ENCODE measurements at regions not wholly inside any gene's neighbourhood (a gene's known extent, or its start where the extent isn't known, plus 50 kb on each side); places are given as distances from the start of the nearest gene placed in this dataset.

- TF ChIP-seq CTCF (IDR thresholded peaks at IDR 0.05 in 4 of 5, conservative IDR thresholded peaks at IDR 0.05 in 1 of 5) (no peak), POLR2A (IDR thresholded peaks at IDR 0.05) (no peak)
- Histone ChIP-seq H3K36me3 (no peaks in the 10 kb centered on the region), H3K27me3 (no peaks in the 10 kb centered on the region), H3K4me1 (no peaks in the 10 kb centered on the region), H3K27ac (no peak overlapping the region), H3K4me3 (no peak overlapping the region), H3K9me3 (no peaks in the 10 kb centered on the region)
- ATAC-seq (no peak), DNase-seq (no peak)
- intact Hi-C loops (cut with DNase I; ENCODE audit: low total_unique reads) = no loop called here
- in situ Hi-C loops (cut with MboI; ENCODE audit: low sequenced_read_pairs in 4 of 4) = no loop called here
Observed at GRCh38 chr13:66036636-66037035, 1193.5 kb downstream of the PCDH9 start.

GRCh38 chr13:66036024-66036614 lies 1194.0 kb downstream of the PCDH9 start:
- Histone ChIP-seq H3K27ac (no peak overlapping the region), H3K4me1 (no peaks in the 10 kb centered on the region), H3K36me3 (no peaks in the 10 kb centered on the region), H3K27me3 (no peaks in the 10 kb centered on the region), H3K9me3 (no peaks in the 10 kb centered on the region), H3K4me3 (no peak overlapping the region)
- no peak for DNase-seq
- no peak for ATAC-seq
- in situ Hi-C loops (cut with MboI; ENCODE audit: low sequenced_read_pairs in 4 of 4) (no loop called here), intact Hi-C loops (cut with DNase I; ENCODE audit: low total_unique reads) (no loop called here)
- no peak for TF ChIP-seq CTCF (IDR thresholded peaks at IDR 0.05 in 4 of 5, conservative IDR thresholded peaks at IDR 0.05 in 1 of 5)

GRCh38 chr13:66033924-66034323 lies 1196.2 kb downstream of the PCDH9 start:
- no peaks in the 10 kb centered on the region for H3K9me3 ChIP-seq
- H3K36me3 ChIP-seq = no peaks in the 10 kb centered on the region

GRCh38 chr13:66021846-66022245 lies 1208.3 kb downstream of the PCDH9 start:
- in situ Hi-C loops (cut with MboI; ENCODE audit: low sequenced_read_pairs in 4 of 4) (no loop called here), intact Hi-C loops (cut with DNase I; ENCODE audit: low total_unique reads) (no loop called here)
- ATAC-seq = no peak
- no peaks in the 10 kb centered on the region for H3K4me1 ChIP-seq
- no peaks in the 10 kb centered on the region for H3K36me3 ChIP-seq
- H3K27me3 ChIP-seq = no peaks in the 10 kb centered on the region
- no peak overlapping the region for H3K27ac ChIP-seq
- H3K9me3 ChIP-seq = no peaks in the 10 kb centered on the region
- no peak for DNase-seq
- no peak for TF ChIP-seq POLR2A (IDR thresholded peaks at IDR 0.05)
- no peak for TF ChIP-seq CTCF (IDR thresholded peaks at IDR 0.05 in 4 of 5, conservative IDR thresholded peaks at IDR 0.05 in 1 of 5)
- no peak overlapping the region for H3K4me3 ChIP-seq

More at GRCh38 chr13:66033924-66034323, 1196.2 kb downstream of the PCDH9 start:
- DNase-seq (no peak), ATAC-seq (no peak)
- intact Hi-C loops (cut with DNase I; ENCODE audit: low total_unique reads) (no loop called here), in situ Hi-C loops (cut with MboI; ENCODE audit: low sequenced_read_pairs in 4 of 4) (no loop called here)
- no peak for TF ChIP-seq CTCF (IDR thresholded peaks at IDR 0.05 in 4 of 5, conservative IDR thresholded peaks at IDR 0.05 in 1 of 5)
- no peak for TF ChIP-seq POLR2A (IDR thresholded peaks at IDR 0.05)
- Histone ChIP-seq H3K4me1 (no peaks in the 10 kb centered on the region), H3K27me3 (no peaks in the 10 kb centered on the region), H3K27ac (no peak overlapping the region), H3K4me3 (no peak overlapping the region)

- ATAC-seq (no peak), DNase-seq (no peak)
- H3K4me1 ChIP-seq = no peaks in the 10 kb centered on the region
- no peaks in the 10 kb centered on the region for H3K9me3 ChIP-seq
- H3K36me3 ChIP-seq = no peaks in the 10 kb centered on the region
- TF ChIP-seq CTCF (IDR thresholded peaks at IDR 0.05 in 4 of 5, conservative IDR thresholded peaks at IDR 0.05 in 1 of 5) (no peak), POLR2A (IDR thresholded peaks at IDR 0.05) (no peak)
- in situ Hi-C loops (cut with MboI; ENCODE audit: low sequenced_read_pairs in 4 of 4) (no loop called here), intact Hi-C loops (cut with DNase I; ENCODE audit: low total_unique reads) (no loop called here)
- H3K27me3 ChIP-seq = no peaks in the 10 kb centered on the region
- no peak overlapping the region for H3K27ac ChIP-seq
- H3K4me3 ChIP-seq = no peak overlapping the region
Observed at GRCh38 chr13:66014771-66015170, 1215.4 kb downstream of the PCDH9 start.

Data from gastrocnemius medialis (tissue), 4 donors.